ENCODE measurements at regions not wholly inside any gene's neighbourhood (a gene's known extent, or its start where the extent isn't known, plus 50 kb on each side); places are given as distances from the start of the nearest gene placed in this dataset.

DNA sequence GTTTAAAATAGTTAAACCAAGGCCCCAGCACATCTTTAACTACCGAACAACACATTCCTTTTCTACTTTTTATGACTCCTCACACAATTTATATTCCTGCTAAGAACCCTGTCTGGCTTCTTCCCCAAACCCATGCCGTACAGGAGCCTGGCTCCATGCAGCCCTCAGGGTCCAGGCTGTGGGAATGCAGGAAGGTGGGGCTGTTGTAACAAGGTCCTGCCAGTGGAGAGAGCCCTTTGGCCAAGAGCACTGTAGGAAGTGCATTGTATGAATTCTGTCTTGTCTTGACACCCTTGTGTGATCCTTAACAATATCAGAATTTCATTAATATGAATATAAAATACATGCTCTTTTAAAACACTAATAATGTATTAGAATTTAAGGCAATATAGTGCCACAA is 563.8 kb downstream of the TBL1XR1 start:
- no peak for FAIRE-seq
- Histone ChIP-seq H3K9ac (ENCODE audit: control insufficient read depth, extremely low read depth, insufficient read depth, low read length) (no peak overlapping the region), H3K9me1 (ENCODE audit: control insufficient read depth, extremely low read depth, insufficient read depth, low read length) (no peaks in the 10 kb centered on the region), H3K9me3 (ENCODE audit: control insufficient read depth, low read depth, low read length) (no peaks in the 10 kb centered on the region), H3K27me3 (ENCODE audit: control insufficient read depth, extremely low read depth, insufficient read depth, low read length) (no peaks in the 10 kb centered on the region), H3K79me2 (ENCODE audit: control insufficient read depth, insufficient read depth, low read length) (no peaks in the 10 kb centered on the region), H3K4me2 (ENCODE audit: control insufficient read depth, extremely low read depth, insufficient read depth, low read depth, low read length) (no peak overlapping the region), H3K36me3 (ENCODE audit: control insufficient read depth in 2 of 2, extremely low read depth in 1 of 2, insufficient read depth in 2 of 2, low read length in 2 of 2) (no peaks in the 10 kb centered on the region), H2AFZ (ENCODE audit: control insufficient read depth, low read length) (no peak overlapping the region), H3K4me3 (ENCODE audit: control insufficient read depth in 2 of 3, extremely low read depth in 1 of 3, insufficient read depth in 2 of 3, low read depth in 1 of 3, low read length in 3 of 3) (no peak overlapping the region), H4K20me1 (ENCODE audit: control insufficient read depth, extremely low read depth, insufficient read depth, low read length) (no peaks in the 10 kb centered on the region), H3K27ac (ENCODE audit: control insufficient read depth, insufficient read depth, low read length) (no peak overlapping the region), H3K4me1 (ENCODE audit: control insufficient read depth, extremely low read depth, insufficient read depth, low read length) (no peaks in the 10 kb centered on the region)
- DNase-seq (ENCODE audit: low read depth, low spot score) = no peak
- TF ChIP-seq, protein P1, sequence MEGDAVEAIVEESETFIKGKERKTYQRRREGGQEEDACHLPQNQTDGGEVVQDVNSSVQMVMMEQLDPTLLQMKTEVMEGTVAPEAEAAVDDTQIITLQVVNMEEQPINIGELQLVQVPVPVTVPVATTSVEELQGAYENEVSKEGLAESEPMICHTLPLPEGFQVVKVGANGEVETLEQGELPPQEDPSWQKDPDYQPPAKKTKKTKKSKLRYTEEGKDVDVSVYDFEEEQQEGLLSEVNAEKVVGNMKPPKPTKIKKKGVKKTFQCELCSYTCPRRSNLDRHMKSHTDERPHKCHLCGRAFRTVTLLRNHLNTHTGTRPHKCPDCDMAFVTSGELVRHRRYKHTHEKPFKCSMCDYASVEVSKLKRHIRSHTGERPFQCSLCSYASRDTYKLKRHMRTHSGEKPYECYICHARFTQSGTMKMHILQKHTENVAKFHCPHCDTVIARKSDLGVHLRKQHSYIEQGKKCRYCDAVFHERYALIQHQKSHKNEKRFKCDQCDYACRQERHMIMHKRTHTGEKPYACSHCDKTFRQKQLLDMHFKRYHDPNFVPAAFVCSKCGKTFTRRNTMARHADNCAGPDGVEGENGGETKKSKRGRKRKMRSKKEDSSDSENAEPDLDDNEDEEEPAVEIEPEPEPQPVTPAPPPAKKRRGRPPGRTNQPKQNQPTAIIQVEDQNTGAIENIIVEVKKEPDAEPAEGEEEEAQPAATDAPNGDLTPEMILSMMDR (optimal IDR thresholded peaks at IDR 0.05 in 1 of 3, IDR thresholded peaks at IDR 0.05 in 1 of 3, conservative IDR thresholded peaks at IDR 0.05 in 1 of 3; ENCODE audit: extremely low read depth in 1 of 3, insufficient read depth in 2 of 3, low read length in 3 of 3) = no peak
- no peak for TF ChIP-seq EZH2 (IDR thresholded peaks at IDR 0.05; ENCODE audit: low read length)
- dilution Hi-C loops (cut with MboI; ENCODE audit: extremely low pct_ligation_motif_present, low sequenced_read_pairs) = no loop called here

DNA sequence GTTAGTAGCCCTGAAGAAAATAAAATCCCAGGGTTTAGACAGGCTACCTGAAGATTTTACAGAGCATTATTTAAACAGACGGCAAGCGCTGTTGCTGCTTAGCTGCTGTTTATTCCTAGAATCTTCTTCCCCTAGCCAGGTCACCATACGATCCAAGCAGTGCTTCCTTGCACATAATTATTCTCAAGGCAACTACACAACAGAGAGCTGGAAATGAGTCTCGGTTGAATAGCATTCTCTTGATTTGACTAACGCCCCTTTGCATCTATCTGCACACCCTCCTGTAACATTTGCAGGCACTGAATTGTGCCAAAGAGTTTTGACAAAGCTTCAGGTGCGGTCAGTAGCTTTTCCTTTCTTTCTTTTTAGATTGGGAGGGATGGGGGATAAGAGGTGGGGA is 564.4 kb downstream of the TBL1XR1 start:
- Histone ChIP-seq H3K27me3 (ENCODE audit: control insufficient read depth, extremely low read depth, insufficient read depth, low read length) (no peaks in the 10 kb centered on the region), H3K9me3 (ENCODE audit: control insufficient read depth, low read depth, low read length) (no peaks in the 10 kb centered on the region), H3K36me3 (ENCODE audit: control insufficient read depth in 2 of 2, extremely low read depth in 1 of 2, insufficient read depth in 2 of 2, low read length in 2 of 2) (no peaks in the 10 kb centered on the region), H3K4me3 (ENCODE audit: control insufficient read depth in 2 of 3, extremely low read depth in 1 of 3, insufficient read depth in 2 of 3, low read depth in 1 of 3, low read length in 3 of 3) (no peak overlapping the region), H3K4me2 (ENCODE audit: control insufficient read depth, extremely low read depth, insufficient read depth, low read depth, low read length) (no peak overlapping the region), H3K79me2 (ENCODE audit: control insufficient read depth, insufficient read depth, low read length) (no peaks in the 10 kb centered on the region), H4K20me1 (ENCODE audit: control insufficient read depth, extremely low read depth, insufficient read depth, low read length) (no peaks in the 10 kb centered on the region), H2AFZ (ENCODE audit: control insufficient read depth, low read length) (no peak overlapping the region), H3K27ac (ENCODE audit: control insufficient read depth, insufficient read depth, low read length) (no peak overlapping the region), H3K9me1 (ENCODE audit: control insufficient read depth, extremely low read depth, insufficient read depth, low read length) (no peaks in the 10 kb centered on the region), H3K9ac (ENCODE audit: control insufficient read depth, extremely low read depth, insufficient read depth, low read length) (no peak overlapping the region), H3K4me1 (ENCODE audit: control insufficient read depth, extremely low read depth, insufficient read depth, low read length) (no peaks in the 10 kb centered on the region)
- DNase-seq (ENCODE audit: low read depth, low spot score) (no peak), FAIRE-seq (no peak)
- TF ChIP-seq, protein P1 (optimal IDR thresholded peaks at IDR 0.05 in 1 of 3, IDR thresholded peaks at IDR 0.05 in 1 of 3, conservative IDR thresholded peaks at IDR 0.05 in 1 of 3; ENCODE audit: extremely low read depth in 1 of 3, insufficient read depth in 2 of 3, low read length in 3 of 3) = no peak
- no peak for TF ChIP-seq EZH2 (IDR thresholded peaks at IDR 0.05; ENCODE audit: low read length)
- dilution Hi-C loops (cut with MboI; ENCODE audit: extremely low pct_ligation_motif_present, low sequenced_read_pairs) = no loop called here
